ENCODE measurements at regions not wholly inside any gene's neighbourhood (a gene's known extent, or its start where the extent isn't known, plus 50 kb on each side); places are given as distances from the start of the nearest gene placed in this dataset.
"Not testable (repeated sequence)": the region's sequence is repeated elsewhere in the genome, so short reads cannot be mapped to it uniquely, and the experiment has no call there.

- no peak for DNase-seq (ENCODE audit: low read depth)
Observed at GRCh38 chrX:39047174-39047573, 245.9 kb downstream of the MID1IP1 start.

- DNase-seq (ENCODE audit: low read depth) = no peak
Observed at GRCh38 chrX:39049975-39050374, 248.7 kb downstream of the MID1IP1 start.

- DNase-seq (ENCODE audit: low read depth) = no peak
Observed at GRCh38 chrX:39050427-39050826, 249.2 kb downstream of the MID1IP1 start.

- DNase-seq (ENCODE audit: low read depth) = no peak
Observed at GRCh38 chrX:39052751-39053150, 251.5 kb downstream of the MID1IP1 start.

- DNase-seq (ENCODE audit: low read depth) = no peak
Observed at GRCh38 chrX:39058724-39059123, 257.5 kb downstream of the MID1IP1 start.

- DNase-seq (ENCODE audit: low read depth) = no peak
Observed at GRCh38 chrX:39059866-39060265, 258.6 kb downstream of the MID1IP1 start.

- DNase-seq (ENCODE audit: low read depth) = no peak
Observed at GRCh38 chrX:39063037-39063436, 261.8 kb downstream of the MID1IP1 start.

- DNase-seq (ENCODE audit: low read depth) = no peak
Observed at GRCh38 chrX:39063702-39064101, 262.4 kb downstream of the MID1IP1 start.

GRCh38 chrX:39065051-39065871, 264.0 kb downstream of the MID1IP1 start:
- no peak for DNase-seq (ENCODE audit: low read depth)

- DNase-seq (ENCODE audit: low read depth) = no peak
Observed at GRCh38 chrX:39067866-39068265, 266.6 kb downstream of the MID1IP1 start.

- DNase-seq (ENCODE audit: low read depth) = not testable (repeated sequence)
Observed at GRCh38 chrX:39068634-39069033, 267.4 kb downstream of the MID1IP1 start.

- no peak for DNase-seq (ENCODE audit: low read depth)
Observed at GRCh38 chrX:39070009-39070408, 268.8 kb downstream of the MID1IP1 start.

GRCh38 chrX:39073131-39073530, 271.9 kb downstream of the MID1IP1 start:
- DNase-seq (ENCODE audit: low read depth) = no peak

- no peak for DNase-seq (ENCODE audit: low read depth)
Observed at GRCh38 chrX:39096599-39096998, 295.3 kb downstream of the MID1IP1 start.

GRCh38 chrX:39104745-39105144, 303.5 kb downstream of the MID1IP1 start:
- no peak for DNase-seq (ENCODE audit: low read depth)

GRCh38 chrX:39112143-39112542, 310.9 kb downstream of the MID1IP1 start:
- DNase-seq (ENCODE audit: low read depth) = no peak

- no peak for DNase-seq (ENCODE audit: low read depth)
Observed at GRCh38 chrX:39115166-39115565, 313.9 kb downstream of the MID1IP1 start.

GRCh38 chrX:39117101-39117500, 315.8 kb downstream of the MID1IP1 start:
- DNase-seq (ENCODE audit: low read depth) = no peak

GRCh38 chrX:39121903-39122302, 320.6 kb downstream of the MID1IP1 start:
- no peak for DNase-seq (ENCODE audit: low read depth)

GRCh38 chrX:39125834-39126233, 324.6 kb downstream of the MID1IP1 start:
- no peak for DNase-seq (ENCODE audit: low read depth)

GRCh38 chrX:39133971-39134370, 332.7 kb downstream of the MID1IP1 start:
- DNase-seq (ENCODE audit: low read depth) = no peak

- no peak for DNase-seq (ENCODE audit: low read depth)
Observed at GRCh38 chrX:39137363-39137954, 336.2 kb downstream of the MID1IP1 start.

GRCh38 chrX:39140581-39140980, 339.3 kb downstream of the MID1IP1 start:
- DNase-seq (ENCODE audit: low read depth) = no peak

- no peak for DNase-seq (ENCODE audit: low read depth)
Observed at GRCh38 chrX:39144323-39144722, 343.1 kb downstream of the MID1IP1 start.

All from HS-27A (cell line).